ENCODE measurements at regions not wholly inside any gene's neighbourhood (a gene's known extent, or its start where the extent isn't known, plus 50 kb on each side); places are given as distances from the start of the nearest gene placed in this dataset.

DNA sequence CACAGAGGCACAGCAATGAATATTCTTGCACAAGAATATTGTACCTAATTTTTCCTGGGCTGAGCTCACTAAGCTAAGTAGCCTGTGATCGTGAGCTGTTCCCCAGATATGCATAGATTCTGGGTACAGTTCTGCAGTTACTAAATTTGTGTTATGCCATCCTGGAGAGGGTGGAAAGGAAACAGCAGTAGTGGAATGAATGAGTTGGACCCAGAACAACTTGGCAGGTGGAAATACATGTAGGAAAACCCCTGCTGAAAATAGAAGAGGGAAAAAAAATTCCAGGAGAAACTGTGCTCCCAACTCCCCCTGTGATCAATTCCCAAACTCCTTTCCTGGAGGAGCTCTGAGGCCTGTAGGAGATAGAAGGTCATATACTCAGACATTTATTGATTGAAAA is 181.5 kb upstream of the MGAT5 start:
- H3K36me3 ChIP-seq (replicated peaks in 1 of 2; ENCODE audit: control extremely low read depth in 1 of 2, control insufficient read depth in 1 of 2, extremely low read depth in 1 of 2, insufficient read depth in 2 of 2, low read length in 1 of 2) = no peaks in the 10 kb centered on the region
- ATAC-seq (ENCODE audit: low read depth) (no peak), DNase-seq (no peak)
- H3K9me3 ChIP-seq (ENCODE audit: control extremely low read depth in 1 of 3, control insufficient read depth in 2 of 3, insufficient read depth in 1 of 3, low read length in 2 of 3) = peaks cover 0 to 22% (median 14%) of the 10 kb centered on the region in 3 donors
- no peaks in the 10 kb centered on the region for H3K79me2 ChIP-seq (ENCODE audit: control insufficient read depth, insufficient read depth, low read length)
- ChIA-PET POLR2A (no interaction called here), CTCF (interaction anchor here (3.1 kb wide), 1 partner anchor 16 kb away, joined by 7 read pairs; no protein-coding TSS in a partner anchor)
- no peaks in the 10 kb centered on the region for H3K4me1 ChIP-seq (ENCODE audit: control insufficient read depth in 2 of 2, insufficient read depth in 2 of 2, low read length in 2 of 2)
- H3K9ac ChIP-seq (ENCODE audit: low read length) = no peak overlapping the region
- no peak overlapping the region for H3K4me2 ChIP-seq (replicated peaks; ENCODE audit: low read depth, low read length, poor library complexity, severe bottlenecking)
- no peaks in the 10 kb centered on the region for H3K27me3 ChIP-seq (replicated peaks in 1 of 4; ENCODE audit: control extremely low read depth in 1 of 4, control insufficient read depth in 3 of 4, insufficient read depth in 4 of 4, low read length in 3 of 4)
- H3K4me3 Mint-ChIP-seq = no peak overlapping the region
- WGBS (ENCODE audit: insufficient coverage) = 82% methylated on average over 1 of the region's 1 CpG
- H3K9me3 Mint-ChIP-seq (ENCODE audit: insufficient read depth) = peaks cover 9% of the 10 kb centered on the region
- H3K27ac Mint-ChIP-seq = no peak overlapping the region
- H3K4me1 Mint-ChIP-seq = no peaks in the 10 kb centered on the region
- H2AFZ ChIP-seq (ENCODE audit: insufficient read depth, low read depth, low read length, poor library complexity, severe bottlenecking) = no peak overlapping the region
- no peaks in the 10 kb centered on the region for H3K27me3 Mint-ChIP-seq
- TF ChIP-seq CTCF (IDR thresholded peaks at IDR 0.05) = no peak
- TF ChIP-seq EZH2 (IDR thresholded peaks at IDR 0.05; ENCODE audit: borderline replicate concordance, insufficient read depth, low read depth, low read length, poor library complexity, severe bottlenecking) = no peak
- H3K4me3 ChIP-seq (ENCODE audit: control extremely low read depth in 1 of 5, extremely low read depth in 1 of 5, insufficient read depth in 1 of 5, low read depth in 2 of 5, low read length in 4 of 5) = no peak overlapping the region
- no peaks in the 10 kb centered on the region for H4K20me1 ChIP-seq (ENCODE audit: control insufficient read depth, insufficient read depth, low read length, poor library complexity, severe bottlenecking)
- intact Hi-C loops (cut with micrococcal nuclease) = no loop called here
- no peak overlapping the region for H3K27ac ChIP-seq (ENCODE audit: low read length in 2 of 2)

- intact Hi-C loops (cut with micrococcal nuclease) = no loop called here
- Mint-ChIP-seq H3K4me1 (peaks cover 4% of the 10 kb centered on the region), H3K27me3 (no peaks in the 10 kb centered on the region), H3K9me3 (ENCODE audit: insufficient read depth) (peaks cover 9% of the 10 kb centered on the region), H3K4me3 (no peak overlapping the region), H3K27ac (no peak overlapping the region)
- H3K36me3 ChIP-seq (replicated peaks in 1 of 2; ENCODE audit: control extremely low read depth in 1 of 2, control insufficient read depth in 1 of 2, extremely low read depth in 1 of 2, insufficient read depth in 2 of 2, low read length in 1 of 2) = no peaks in the 10 kb centered on the region
- WGBS (ENCODE audit: insufficient coverage) = no CpG with 5 or more reads among the region's 2 CpGs
- peaks cover 0 to 22% (median 14%) of the 10 kb centered on the region in 3 donors for H3K9me3 ChIP-seq (ENCODE audit: control extremely low read depth in 1 of 3, control insufficient read depth in 2 of 3, insufficient read depth in 1 of 3, low read length in 2 of 3)
- ATAC-seq (ENCODE audit: low read depth) (no peak), DNase-seq (no peak)
- H2AFZ ChIP-seq (ENCODE audit: insufficient read depth, low read depth, low read length, poor library complexity, severe bottlenecking) = no peak overlapping the region
- H3K79me2 ChIP-seq (ENCODE audit: control insufficient read depth, insufficient read depth, low read length) = no peaks in the 10 kb centered on the region
- no peak overlapping the region for H3K4me3 ChIP-seq (ENCODE audit: control extremely low read depth in 1 of 5, extremely low read depth in 1 of 5, insufficient read depth in 1 of 5, low read depth in 2 of 5, low read length in 4 of 5)
- ChIA-PET POLR2A (no interaction called here), CTCF (interaction anchor here (1.0 to 3.1 kb wide), 3 partner anchors 17 to 186 kb away, joined by 3 to 7 read pairs (median 6); no protein-coding TSS in a partner anchor)
- no peak overlapping the region for H3K9ac ChIP-seq (ENCODE audit: low read length)
- no peaks in the 10 kb centered on the region for H3K4me1 ChIP-seq (ENCODE audit: control insufficient read depth in 2 of 2, insufficient read depth in 2 of 2, low read length in 2 of 2)
- no peak overlapping the region for H3K27ac ChIP-seq (ENCODE audit: low read length in 2 of 2)
- H3K27me3 ChIP-seq (replicated peaks in 1 of 4; ENCODE audit: control extremely low read depth in 1 of 4, control insufficient read depth in 3 of 4, insufficient read depth in 4 of 4, low read length in 3 of 4) = no peaks in the 10 kb centered on the region
- H3K4me2 ChIP-seq (replicated peaks; ENCODE audit: low read depth, low read length, poor library complexity, severe bottlenecking) = no peak overlapping the region
- TF ChIP-seq EZH2 (IDR thresholded peaks at IDR 0.05; ENCODE audit: borderline replicate concordance, insufficient read depth, low read depth, low read length, poor library complexity, severe bottlenecking) (no peak), CTCF (IDR thresholded peaks at IDR 0.05) (no peak)
- H4K20me1 ChIP-seq (ENCODE audit: control insufficient read depth, insufficient read depth, low read length, poor library complexity, severe bottlenecking) = no peaks in the 10 kb centered on the region
Measured at GRCh38 chr2:134073023-134073422, 180.8 kb upstream of the MGAT5 start.
